Subcutaneous abdominal adipose tissue (tissue), 5 donors: ENCODE measurements at regions not wholly inside any gene's neighbourhood (a gene's known extent, or its start where the extent isn't known, plus 50 kb on each side); places are given as distances from the start of the nearest gene placed in this dataset.

ENCODE experiments used
- H3K27ac ChIP-seq: one replicate; pipeline ENCODE4 v1.7.0; 2013; ENCODE audit warnings: low read depth, mild to moderate bottlenecking, inconsistent platforms, low read length, moderate library complexity
- H3K27me3 ChIP-seq, 5 donors: one replicate each; pipeline ENCODE4 v1.7.0; 2013; ENCODE audit warnings: low read length in 5 of 5, inconsistent platforms in 1 of 5; ENCODE audit not compliant: control insufficient read depth in 5 of 5, insufficient read depth in 4 of 5
- H3K36me3 ChIP-seq, 5 donors: one replicate each; pipeline ENCODE4 v1.7.0; 2013; ENCODE audit warnings: low read length in 5 of 5; ENCODE audit not compliant: control insufficient read depth in 5 of 5, insufficient read depth in 5 of 5
- H3K4me1 ChIP-seq, 5 donors: one replicate each; pipeline ENCODE4 v1.7.0; 2013; ENCODE audit warnings: low read length in 5 of 5, mild to moderate bottlenecking in 3 of 5, moderate library complexity in 1 of 5; ENCODE audit not compliant: control insufficient read depth in 5 of 5, insufficient read depth in 5 of 5
- H3K4me3 ChIP-seq, 5 donors: one replicate each; pipeline ENCODE4 v1.7.0; 2013; ENCODE audit warnings: low read length in 5 of 5, low read depth in 1 of 5
- H3K9ac ChIP-seq, 5 donors: one replicate each; pipeline ENCODE4 v1.7.0; 2013; ENCODE audit warnings: low read length in 5 of 5, mild to moderate bottlenecking in 4 of 5, moderate library complexity in 3 of 5
- H3K9me3 ChIP-seq, 5 donors: one replicate each; pipeline ENCODE4 v1.7.0; 2013; ENCODE audit warnings: low read length in 5 of 5; ENCODE audit not compliant: control insufficient read depth in 5 of 5
- donor health status: healthy.
- donor health status: healthy.
- donor health status: healthy.
- donor health status: healthy.
- donor health status: healthy.

DNA sequence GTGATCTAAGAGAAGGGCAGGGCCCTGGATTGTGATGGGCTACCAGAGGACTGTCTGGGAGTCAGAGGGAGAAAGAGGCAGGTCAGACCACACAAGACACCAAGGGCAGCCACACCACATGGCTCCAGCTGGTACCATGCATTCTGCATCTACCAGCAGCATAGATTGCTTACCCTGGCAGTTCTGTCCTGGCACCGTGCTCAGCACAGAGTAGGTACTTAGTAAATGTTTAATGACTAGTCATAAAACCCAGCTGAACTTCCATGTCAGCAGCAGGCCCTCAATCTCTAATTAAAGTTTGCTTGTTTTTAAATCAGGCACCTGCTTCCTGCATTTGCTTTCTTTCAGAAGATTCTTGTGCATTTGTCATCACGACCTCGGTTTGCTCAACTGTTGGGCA is 77.3 kb upstream of the ATP2B2 start:
- H3K27ac ChIP-seq, result no peak overlapping the region
- no peak overlapping the region for H3K9ac ChIP-seq
- H3K36me3 ChIP-seq, result no peaks in the 10 kb centered on the region
- no peak overlapping the region for H3K4me3 ChIP-seq
- no peaks in the 10 kb centered on the region for H3K4me1 ChIP-seq
- H3K27me3 ChIP-seq, result peaks cover 7 to 38% (median 15%) of the 10 kb centered on the region in 5 donors
- H3K9me3 ChIP-seq, result no peaks in the 10 kb centered on the region

DNA sequence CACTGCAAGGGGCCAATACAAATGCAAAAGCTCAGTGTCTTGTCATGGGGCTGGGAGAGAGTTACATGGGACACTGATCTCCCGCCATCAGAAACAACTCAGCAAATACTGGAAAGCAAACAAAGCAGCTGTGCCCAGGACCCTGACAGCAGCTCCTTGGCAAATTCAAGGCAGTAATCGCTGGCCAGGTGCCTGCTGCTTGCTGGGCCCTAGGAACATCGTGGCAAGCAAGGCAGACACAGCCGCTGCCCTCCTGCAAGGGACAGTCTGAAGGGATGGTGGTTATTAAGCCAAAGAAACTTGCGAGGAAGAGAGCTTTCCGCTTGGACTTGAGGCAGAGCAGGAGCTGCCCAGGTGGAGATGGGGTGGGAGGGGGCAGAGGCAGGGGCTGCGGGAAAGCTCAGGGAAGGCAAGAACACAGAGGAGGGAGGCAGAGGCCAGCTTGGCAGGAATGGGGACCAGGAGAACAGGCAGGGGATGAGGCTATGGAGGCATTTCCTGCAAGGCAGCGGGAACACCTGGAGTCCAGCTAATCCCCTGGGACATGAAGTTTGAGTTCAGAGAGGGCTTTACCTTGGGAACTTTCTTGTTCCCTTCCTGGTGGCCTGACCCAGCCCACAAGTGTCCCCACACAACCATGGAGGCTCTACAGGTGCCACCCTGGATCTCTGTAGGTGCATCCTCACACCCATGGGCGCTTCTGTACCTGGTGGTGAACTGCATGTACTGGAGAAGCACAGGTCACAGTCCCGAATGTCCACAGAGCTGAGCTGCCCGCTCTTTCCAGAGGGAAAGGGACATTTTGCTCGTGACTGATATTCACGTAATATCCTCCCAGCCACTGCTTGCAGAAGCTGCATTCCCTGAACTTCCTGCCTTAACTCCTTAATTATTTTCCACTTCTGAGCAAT is 78.7 kb upstream of the ATP2B2 start:
- Histone ChIP-seq H3K27me3 (peaks cover 7 to 42% (median 13%) of the 10 kb centered on the region in 5 donors), H3K9ac (no peak overlapping the region), H3K9me3 (no peaks in the 10 kb centered on the region), H3K36me3 (no peaks in the 10 kb centered on the region), H3K4me3 (no peak overlapping the region), H3K27ac (no peak overlapping the region), H3K4me1 (no peaks in the 10 kb centered on the region)

DNA sequence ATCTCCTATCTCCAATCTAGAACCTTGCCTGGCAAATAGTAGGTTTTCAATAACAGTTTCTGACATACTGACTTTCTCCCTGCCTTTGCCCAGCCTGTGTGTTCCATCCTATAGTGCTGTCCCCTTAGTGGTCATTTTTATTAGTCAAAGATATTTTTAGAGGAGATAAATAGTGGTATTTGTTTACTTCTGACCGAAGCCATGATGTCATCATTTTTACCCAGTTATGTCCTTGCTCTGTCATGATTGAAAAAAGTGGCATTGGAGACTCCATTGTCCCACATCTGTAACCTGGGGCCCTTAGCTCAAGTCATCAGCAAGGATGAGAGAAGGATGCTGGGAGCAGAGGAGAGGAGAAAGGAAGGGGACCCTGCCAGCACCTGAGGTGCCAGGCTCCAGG is 80.6 kb upstream of the ATP2B2 start:
- Histone ChIP-seq H3K36me3 (no peaks in the 10 kb centered on the region), H3K27ac (no peak overlapping the region), H3K9ac (no peak overlapping the region), H3K27me3 (peaks cover 7 to 42% (median 19%) of the 10 kb centered on the region in 5 donors), H3K9me3 (no peaks in the 10 kb centered on the region), H3K4me3 (no peak overlapping the region), H3K4me1 (no peaks in the 10 kb centered on the region)

DNA sequence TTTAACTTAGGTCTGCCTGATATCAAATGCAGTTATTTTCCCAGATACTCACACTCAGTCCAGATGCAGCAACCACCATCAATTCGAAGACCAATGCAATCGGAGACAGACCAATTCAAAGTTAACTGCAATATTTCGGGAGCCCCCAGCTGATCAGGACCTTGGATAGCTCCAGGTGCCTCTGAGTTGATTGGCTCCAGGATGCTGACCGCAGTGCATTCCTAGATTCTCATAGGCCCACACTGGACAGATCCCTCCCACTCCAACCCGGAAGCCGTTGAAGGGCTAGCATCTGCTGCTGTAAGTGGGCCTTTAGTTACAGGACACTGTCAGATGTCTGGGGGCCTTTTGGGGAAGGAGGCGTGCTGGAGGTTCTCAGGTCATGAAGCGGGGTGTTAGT is 89.5 kb upstream of the ATP2B2 start:
- no peaks in the 10 kb centered on the region for H3K4me1 ChIP-seq
- no peak overlapping the region for H3K4me3 ChIP-seq
- no peak overlapping the region for H3K27ac ChIP-seq
- H3K27me3 ChIP-seq, result peaks cover 0 to 15% (median 8%) of the 10 kb centered on the region in 5 donors
- peaks cover 0 to 3% (median 0%) of the 10 kb centered on the region in 5 donors for H3K9me3 ChIP-seq
- H3K36me3 ChIP-seq, result no peaks in the 10 kb centered on the region
- no peak overlapping the region for H3K9ac ChIP-seq

DNA sequence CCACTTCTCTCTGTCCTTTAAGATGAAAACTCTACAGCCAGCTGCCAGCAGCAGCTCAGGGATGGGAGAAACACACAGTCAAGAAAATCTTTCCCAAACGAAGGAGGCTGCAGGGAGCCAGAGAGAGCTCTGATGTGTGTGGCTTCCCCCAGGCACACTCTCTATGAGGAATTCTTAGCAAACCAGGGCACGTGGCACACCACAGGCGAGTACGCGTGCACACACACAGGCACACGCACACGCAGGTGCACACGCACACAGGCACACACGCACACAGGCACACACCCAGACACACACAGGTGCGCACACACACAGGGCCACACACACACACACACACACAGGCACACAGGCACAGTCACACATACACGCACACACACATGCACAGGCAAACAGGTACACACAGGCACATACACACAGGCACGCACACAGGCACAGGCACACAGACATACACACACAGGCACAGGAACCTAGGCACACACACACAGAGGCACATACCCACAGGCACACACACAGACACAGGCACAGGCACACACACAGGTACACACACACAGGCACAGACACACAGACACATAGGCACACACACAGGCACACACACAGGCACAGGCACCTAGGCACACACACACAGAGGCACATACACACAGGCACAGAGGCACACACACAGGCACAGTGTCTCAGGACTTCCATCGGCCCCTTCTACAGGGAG is 91.5 kb upstream of the ATP2B2 start:
- H3K27ac ChIP-seq, result no peak overlapping the region
- H3K36me3 ChIP-seq, result no peaks in the 10 kb centered on the region
- H3K4me1 ChIP-seq, result no peaks in the 10 kb centered on the region
- peaks cover 0 to 20% (median 8%) of the 10 kb centered on the region in 5 donors for H3K27me3 ChIP-seq
- peaks cover 0 to 3% (median 0%) of the 10 kb centered on the region in 5 donors for H3K9me3 ChIP-seq
- H3K4me3 ChIP-seq, result no peak overlapping the region
- no peak overlapping the region for H3K9ac ChIP-seq

DNA sequence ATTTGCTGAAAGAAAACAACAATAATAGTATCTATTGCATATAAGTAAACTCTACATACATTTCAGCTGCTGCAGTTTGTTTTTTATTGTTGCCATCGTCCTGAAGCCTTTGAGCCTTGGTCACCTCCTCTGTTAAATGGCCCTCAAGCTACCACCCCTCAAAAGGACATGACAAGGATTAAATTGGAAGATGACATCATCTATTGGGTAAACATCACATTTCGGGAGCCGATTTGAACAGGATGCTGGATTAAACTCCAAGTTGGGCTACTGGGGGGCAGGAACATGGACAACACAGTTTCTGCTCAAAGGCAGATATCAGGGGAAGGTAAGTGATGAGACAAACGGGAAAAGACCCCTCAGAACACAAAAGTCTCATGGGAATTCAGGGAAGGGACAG is 92.3 kb upstream of the ATP2B2 start:
- H3K27ac ChIP-seq, result no peak overlapping the region

DNA sequence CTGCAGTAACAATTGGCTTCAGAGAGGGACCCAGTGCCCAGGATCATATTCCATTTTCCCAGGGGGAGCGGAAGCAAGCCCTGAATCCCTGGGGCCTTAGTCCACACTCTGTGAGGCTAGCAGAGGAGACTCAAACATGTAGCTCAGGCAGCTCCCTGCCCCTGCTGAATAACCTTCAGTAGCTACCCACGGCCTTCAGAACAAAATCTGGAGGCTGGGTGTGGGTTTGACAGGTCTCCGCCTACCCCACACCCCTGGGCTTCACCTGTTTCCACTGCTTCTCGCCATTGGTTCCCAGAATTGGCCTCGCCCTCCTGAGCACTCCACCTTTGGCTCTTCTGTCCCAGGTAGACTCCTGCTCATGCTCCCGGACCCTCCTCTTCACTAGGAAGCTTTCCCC is 93.6 kb upstream of the ATP2B2 start:
- Histone ChIP-seq H3K36me3 (no peaks in the 10 kb centered on the region), H3K4me1 (no peaks in the 10 kb centered on the region), H3K4me3 (no peak overlapping the region), H3K9me3 (peaks cover 0 to 3% (median 0%) of the 10 kb centered on the region in 5 donors), H3K27ac (no peak overlapping the region), H3K27me3 (peaks cover 0 to 24% (median 8%) of the 10 kb centered on the region in 5 donors), H3K9ac (no peak overlapping the region)

More for the DNA sequence above, 92.3 kb upstream of the ATP2B2 start:
- no peaks in the 10 kb centered on the region for H3K4me1 ChIP-seq
- H3K36me3 ChIP-seq, result no peaks in the 10 kb centered on the region
- no peak overlapping the region for H3K4me3 ChIP-seq
- H3K9me3 ChIP-seq, result peaks cover 0 to 3% (median 0%) of the 10 kb centered on the region in 5 donors
- H3K9ac ChIP-seq, result no peak overlapping the region
- H3K27me3 ChIP-seq, result peaks cover 0 to 20% (median 8%) of the 10 kb centered on the region in 5 donors

DNA sequence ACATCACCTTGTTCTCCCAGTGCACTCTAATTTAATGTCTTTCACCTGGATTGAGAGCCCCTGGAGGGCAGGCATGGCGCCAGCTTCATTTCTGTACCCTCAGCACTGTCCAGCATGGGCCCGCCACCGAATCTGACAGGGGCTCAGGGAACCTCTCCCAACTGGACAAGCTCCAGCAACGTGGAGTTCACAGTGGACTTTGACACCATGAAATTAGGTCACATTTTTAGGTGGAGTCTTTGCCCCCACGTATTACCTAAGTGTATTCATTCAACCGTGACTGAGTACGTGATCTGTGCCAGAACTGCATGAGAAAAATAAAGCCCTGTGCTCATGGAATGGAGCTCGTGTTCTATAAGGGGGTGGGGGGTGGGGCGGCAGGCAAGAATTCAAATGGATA is 94.1 kb upstream of the ATP2B2 start:
- no peak overlapping the region for H3K9ac ChIP-seq
- no peak overlapping the region for H3K27ac ChIP-seq
- peaks cover 0 to 25% (median 8%) of the 10 kb centered on the region in 5 donors for H3K27me3 ChIP-seq

DNA sequence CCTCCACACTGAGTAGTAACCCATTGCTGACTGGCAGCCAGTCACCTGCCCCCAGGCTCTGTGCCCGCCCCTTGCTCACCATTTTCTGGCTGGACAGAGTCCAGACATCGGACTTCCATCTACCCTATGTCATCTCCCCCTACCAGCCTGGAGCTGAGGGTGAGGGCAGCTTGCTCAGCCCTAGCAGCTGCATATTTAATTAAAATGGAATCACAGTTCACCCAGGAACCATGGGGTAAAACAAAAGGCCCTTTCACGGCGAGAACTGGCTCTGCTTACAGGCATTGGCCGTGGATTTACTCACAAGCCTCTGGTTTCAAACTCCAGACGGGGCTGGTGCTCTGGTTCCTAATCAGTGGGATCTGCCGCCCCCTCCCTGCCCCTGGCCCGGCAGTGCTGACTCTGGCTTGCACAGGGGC is 94.9 kb upstream of the ATP2B2 start:
- peaks cover 0 to 31% (median 8%) of the 10 kb centered on the region in 5 donors for H3K27me3 ChIP-seq
- H3K27ac ChIP-seq, result no peak overlapping the region
- H3K9ac ChIP-seq, result no peak overlapping the region
- H3K4me1 ChIP-seq, result no peaks in the 10 kb centered on the region
- no peaks in the 10 kb centered on the region for H3K36me3 ChIP-seq
- H3K9me3 ChIP-seq, result peaks cover 0 to 3% (median 0%) of the 10 kb centered on the region in 5 donors
- no peak overlapping the region for H3K4me3 ChIP-seq

More for the DNA sequence above, 94.1 kb upstream of the ATP2B2 start:
- Histone ChIP-seq H3K36me3 (no peaks in the 10 kb centered on the region), H3K4me3 (no peak overlapping the region), H3K9me3 (peaks cover 0 to 3% (median 0%) of the 10 kb centered on the region in 5 donors), H3K4me1 (no peaks in the 10 kb centered on the region)

DNA sequence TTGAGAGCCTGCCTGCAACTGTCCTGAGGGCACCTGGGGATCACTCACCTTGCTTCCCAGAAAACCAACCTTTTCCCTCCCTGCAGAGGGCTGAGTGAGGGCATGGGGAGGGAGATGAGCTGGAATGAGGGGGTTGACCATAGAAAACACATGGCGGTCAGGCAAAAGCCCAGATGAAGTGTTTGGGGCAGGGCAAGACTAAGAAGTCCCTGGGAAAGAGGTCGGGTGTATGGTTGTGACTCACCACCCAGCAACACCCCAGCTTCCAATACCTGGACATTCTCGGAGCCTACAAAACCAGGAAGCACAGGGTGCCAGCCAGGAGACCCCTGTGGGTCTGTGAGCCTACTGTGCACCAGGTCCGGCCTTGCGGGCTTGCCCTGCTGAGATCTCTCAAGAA is 95.3 kb upstream of the ATP2B2 start:
- Histone ChIP-seq H3K4me3 (no peak overlapping the region), H3K36me3 (no peaks in the 10 kb centered on the region), H3K27me3 (peaks cover 0 to 30% (median 8%) of the 10 kb centered on the region in 5 donors), H3K9ac (no peak overlapping the region), H3K9me3 (peaks cover 0 to 3% (median 0%) of the 10 kb centered on the region in 5 donors), H3K27ac (no peak overlapping the region), H3K4me1 (no peaks in the 10 kb centered on the region)
